Central memory CD4-positive, alpha-beta T cell (primary cell): ENCODE measurements at regions not wholly inside any gene's neighbourhood (a gene's known extent, or its start where the extent isn't known, plus 50 kb on each side); places are given as distances from the start of the nearest gene placed in this dataset.

Experiments
- DNase-seq: peaks from one replicate; pipeline ENCODE4 v3.0.0; 2022

DNA sequence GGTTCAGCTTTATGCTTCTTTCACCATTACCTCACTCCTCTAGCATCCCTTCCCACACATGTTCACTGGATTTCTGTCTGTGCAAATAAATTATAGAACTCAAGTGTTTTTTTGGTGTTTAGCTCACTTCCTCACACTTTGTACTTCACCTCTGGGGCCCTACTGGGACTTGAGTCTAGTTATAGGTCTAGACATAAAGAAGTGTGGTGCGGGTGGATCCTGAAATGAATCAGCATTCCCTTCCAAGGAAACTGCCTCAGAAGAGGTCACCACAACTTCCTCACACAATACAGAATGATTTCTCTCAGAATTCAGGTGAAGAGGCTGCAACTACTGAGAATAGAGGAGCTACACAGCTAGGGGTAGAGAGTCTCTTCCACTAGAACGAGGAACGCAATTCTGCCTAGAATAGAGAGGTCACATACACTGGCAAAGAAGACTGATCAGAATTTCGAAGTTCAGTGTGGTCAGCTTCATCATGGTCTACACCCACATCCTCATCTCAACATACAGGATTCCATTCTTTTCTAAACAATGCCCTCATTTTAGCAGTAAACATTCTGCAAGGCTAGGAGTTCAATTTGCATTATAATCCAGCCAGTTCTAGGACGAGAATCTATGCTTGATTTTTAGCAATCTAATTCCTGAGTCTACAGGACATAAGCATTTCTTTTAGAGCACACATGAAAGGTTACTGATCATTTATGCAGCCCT lies 938.7 kb upstream of the PHF14 start:
- DNase-seq: no peak

DNA sequence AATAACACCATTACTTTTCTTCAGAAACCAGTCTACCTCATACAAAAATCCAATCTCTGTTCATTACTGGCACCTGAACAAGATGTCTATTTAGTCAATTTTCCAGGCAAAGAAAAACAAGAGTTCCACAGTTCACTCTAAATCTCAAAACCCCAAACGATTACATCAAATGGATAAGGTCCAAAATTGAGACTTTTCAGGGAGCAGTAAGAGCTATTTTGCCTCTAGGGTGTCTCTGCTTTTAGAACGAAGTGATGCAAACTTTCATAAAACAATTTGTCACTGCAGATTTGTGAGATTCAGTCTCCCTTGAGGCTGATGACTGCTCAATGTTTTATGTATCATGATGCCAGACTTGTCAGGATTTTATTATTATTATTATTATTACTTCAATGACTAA lies 937.0 kb upstream of the PHF14 start:
- no peak for DNase-seq

DNA sequence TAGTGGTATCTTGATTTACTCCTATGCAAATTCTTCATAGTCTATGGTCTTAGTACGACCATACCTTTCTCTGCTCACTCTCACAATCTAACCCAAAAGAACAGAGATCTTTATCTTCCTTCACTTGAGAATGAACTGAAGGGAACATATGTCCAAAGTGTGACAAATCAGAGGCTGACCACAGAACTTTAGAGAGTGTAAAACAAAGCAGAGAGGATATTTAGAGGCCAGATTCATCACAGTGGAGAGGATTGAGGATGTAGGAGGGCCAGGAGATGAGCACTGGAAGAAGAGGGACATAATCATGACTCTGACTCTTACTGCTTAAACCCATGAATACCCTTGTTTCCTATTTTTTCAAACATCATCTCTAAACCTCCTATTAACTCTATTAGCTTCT lies 935.3 kb upstream of the PHF14 start:
- no peak for DNase-seq

DNA sequence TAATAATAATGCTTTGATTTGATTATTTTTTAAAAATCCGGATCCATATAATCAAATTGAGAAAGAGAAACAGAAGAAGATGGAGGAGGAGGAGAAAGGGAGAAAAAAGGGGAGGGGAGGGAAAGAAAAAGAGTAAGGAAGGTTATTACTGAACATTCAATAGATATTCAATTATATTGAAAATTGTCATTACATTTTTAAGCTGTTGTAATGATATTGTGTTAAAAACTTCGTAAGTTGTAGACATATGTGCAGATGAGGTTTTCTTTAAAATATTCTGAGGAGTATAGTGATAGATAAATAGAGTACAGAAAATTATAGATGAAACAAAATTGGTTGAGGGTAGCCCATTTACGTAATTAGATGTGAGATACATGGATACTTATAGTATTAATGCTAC lies 933.0 kb upstream of the PHF14 start:
- no peak for DNase-seq

DNA sequence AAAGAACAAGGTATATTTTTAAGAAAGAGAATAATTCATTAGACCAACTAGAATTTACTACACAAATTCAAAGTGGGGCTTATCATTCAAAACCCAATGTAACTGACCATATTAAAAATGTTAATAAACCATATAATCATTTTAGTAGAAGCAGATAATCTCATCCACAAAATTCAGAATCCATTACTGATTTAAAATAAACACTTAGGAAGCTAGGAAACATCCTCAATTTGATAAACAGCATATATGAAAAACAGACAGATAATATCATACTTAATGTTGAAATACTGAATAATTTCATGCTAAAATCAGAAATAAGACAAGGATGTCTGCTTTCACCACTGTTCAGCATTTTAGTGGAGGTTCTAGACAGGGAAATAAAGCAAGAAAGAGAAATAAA lies 902.8 kb upstream of the PHF14 start:
- DNase-seq: no peak

DNA sequence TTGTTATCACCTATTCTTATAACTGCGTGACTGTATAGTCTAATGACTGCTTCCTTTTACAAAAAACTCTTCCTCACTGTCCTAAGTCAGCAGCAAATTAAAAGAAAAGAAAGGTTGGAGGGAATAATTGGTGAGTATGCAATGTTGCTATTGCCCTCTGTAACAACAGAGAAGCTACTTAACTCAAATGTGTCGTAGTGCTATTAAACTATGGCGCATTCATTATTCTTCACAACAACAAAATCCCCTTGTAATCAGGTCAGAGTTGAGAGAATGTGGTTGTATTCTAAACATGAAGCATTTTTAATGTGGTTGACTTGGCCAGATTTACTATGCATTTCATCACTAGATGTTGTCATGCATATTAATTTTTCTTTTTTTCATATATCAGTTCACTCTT lies 897.8 kb upstream of the PHF14 start:
- DNase-seq: no peak

DNA sequence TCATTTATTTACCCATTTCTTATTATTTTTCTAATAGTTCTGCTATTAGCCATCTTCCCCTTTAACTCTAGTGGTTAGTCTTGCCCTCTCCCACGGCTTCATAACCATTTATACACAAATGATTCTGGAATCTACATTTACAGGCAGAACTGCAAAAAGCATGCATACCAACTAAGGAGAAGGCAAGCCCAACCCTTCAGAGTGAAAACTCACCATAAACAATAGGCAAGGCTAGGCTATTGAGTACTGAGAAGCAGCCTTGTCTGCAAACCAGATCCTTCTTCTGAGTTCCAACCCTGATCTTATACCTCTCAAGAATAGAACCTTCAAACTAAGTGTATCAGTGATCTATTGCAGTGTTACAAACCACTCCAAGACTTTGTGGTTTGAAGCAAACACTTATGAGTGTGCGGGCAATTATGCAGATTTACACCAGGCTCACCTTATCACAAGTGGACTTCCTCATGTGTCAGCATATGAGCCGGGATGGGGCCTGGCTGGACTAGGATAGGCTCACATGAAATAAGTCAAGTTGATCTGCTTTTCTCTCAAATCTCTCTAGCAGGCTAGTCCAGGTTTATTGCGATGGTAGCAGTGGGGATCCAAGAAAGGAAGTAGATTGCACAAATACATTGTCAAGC lies 896.9 kb upstream of the PHF14 start:
- DNase-seq: no peak

DNA sequence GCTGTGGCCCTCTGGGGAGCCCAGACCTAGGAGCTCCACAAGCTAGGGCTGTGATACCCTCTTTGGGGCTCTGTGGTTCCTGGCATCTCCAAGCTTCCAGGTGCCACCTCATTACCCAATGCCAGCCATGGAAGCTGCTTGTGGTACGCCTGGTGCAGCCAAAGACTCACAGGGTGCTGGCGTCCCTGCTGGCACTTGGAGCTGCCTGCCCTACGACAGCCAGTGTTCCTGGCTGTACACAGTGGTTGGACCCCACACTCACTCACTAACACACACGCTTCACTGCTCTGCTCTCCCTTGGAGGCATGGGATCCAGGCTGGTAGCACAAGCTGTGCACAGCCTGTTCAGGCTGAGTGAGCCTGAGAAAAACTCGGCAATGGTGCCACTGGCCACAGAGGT lies 894.1 kb upstream of the PHF14 start:
- DNase-seq: no peak

DNA sequence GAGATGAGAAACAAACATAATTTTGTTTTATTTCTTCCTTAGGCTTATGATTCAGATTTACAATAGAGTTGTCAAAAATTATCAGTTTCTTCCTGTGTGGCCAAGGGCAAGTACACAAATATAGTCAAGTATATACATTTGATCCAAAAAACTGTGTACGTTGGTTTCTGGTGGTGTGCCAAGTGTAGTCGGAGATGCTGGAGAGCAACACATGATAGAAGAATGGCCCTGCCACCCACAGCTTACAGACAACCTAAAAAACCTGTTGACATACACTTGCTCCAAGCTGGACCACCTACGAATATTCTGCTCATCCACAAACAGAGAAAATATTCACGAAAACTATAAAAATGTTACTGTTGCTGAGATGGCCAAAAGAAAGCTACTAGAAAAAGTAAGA lies 890.8 kb upstream of the PHF14 start:
- no peak for DNase-seq

DNA sequence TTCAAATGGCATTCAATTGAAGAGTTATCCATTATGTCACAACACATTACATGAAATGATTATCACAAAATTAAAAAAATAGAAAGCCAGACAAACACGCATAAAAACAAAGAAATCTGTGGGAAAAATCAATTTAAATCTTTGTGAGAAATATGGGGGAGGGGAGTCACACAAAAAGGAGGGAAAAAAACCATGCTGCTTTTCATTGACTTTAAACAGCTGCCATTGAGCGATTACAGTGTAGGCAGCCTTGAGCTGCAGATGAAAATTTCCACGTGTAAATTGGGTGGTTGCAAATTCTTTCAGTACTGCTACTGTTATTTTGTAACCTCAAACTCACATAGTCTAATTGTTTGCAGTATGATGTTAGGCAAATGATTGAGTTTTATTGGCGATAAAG lies 889.9 kb upstream of the PHF14 start:
- no peak for DNase-seq

DNA sequence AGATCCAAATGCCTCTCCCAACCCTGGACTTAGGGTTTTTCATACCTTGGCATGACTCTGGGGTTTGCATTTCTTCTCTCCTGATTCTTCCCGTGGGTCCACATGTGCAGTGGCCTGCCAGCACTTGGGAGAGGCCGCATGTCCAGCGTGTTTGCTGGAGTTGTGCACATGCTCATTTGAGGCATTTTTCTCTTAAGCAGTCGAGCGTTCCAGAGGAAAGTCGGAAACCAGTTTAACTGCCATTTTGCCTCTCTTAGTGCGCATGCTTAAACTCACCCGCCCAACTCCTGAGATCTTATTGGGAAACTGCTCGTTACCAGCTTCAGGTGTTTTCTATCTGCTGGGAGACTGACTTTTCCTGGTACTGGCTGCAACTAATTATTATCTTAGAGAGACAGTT lies 888.4 kb upstream of the PHF14 start:
- DNase-seq: no peak

DNA sequence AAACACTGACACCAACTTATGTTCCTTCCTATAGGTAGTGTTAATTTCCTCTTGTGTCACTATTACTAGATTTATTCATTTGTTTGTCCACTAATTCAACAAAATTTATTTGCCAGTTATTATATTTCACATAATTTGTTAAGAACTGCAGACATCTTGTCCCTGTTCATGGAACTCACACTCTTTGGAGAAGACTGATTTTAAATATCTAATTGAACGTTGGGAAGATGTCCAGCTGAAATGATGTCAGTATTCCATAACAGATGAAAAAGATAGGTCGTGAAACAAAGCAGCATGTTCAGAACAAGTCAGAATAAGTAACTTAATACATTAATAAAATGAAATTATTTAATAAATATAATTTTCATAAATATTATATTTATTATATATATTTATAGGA lies 873.1 kb upstream of the PHF14 start:
- no peak for DNase-seq

DNA sequence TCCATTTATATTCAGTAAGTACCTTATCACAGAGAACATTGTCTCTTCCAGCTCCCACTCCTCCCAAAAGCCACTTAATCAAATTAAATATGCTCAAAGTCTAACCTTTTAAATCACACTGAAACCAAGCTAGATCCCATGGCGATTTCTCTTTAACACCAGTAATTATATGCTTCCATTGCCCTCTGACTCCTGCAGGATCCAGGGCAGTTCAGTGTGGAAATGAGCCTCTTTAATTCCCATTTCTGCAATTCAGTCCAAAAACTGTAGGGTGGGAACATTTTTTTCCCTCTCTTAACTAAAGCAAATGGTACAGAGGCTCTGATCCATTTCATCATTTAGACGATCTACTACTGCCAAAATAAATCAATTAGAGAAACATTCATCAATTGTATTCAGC lies 872.3 kb upstream of the PHF14 start:
- DNase-seq: no peak

DNA sequence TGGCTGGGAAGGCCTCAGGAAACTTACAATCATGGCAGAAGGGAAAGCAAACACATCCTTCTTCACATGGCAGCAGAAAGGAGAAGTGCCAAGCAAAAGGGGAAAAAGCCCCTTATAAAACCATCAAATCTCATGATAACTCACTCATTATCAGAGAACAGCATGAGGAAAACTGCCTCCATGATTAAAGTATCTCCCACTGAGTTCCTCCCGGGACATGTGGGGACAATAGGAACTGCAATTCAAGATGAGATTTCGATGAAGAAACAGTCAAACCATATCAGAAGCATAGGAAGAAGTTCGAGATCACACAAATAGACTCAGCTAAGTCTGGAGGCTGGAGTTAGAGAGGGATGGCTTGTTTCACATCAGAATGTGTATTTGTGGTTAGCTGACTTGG lies 869.4 kb upstream of the PHF14 start:
- no peak for DNase-seq

DNA sequence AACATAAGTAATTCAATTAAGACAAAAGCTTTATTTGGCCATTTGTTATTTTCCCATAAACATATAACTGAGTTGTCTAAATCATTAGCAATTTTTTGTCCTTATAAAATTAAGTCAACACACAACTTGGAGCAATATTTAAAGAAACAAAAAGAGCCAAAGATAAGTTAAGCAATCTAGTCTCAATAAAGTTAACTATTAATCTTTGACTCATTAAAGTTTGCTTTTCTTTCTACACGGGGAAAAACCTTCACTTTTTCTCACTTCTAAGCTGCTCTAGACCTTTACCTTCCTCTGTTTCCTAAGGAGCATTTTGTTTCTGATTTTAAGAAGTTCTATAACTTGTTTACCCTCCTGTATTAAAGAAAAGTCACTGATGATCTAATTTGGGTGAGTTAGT lies 867.1 kb upstream of the PHF14 start:
- no peak for DNase-seq

DNA sequence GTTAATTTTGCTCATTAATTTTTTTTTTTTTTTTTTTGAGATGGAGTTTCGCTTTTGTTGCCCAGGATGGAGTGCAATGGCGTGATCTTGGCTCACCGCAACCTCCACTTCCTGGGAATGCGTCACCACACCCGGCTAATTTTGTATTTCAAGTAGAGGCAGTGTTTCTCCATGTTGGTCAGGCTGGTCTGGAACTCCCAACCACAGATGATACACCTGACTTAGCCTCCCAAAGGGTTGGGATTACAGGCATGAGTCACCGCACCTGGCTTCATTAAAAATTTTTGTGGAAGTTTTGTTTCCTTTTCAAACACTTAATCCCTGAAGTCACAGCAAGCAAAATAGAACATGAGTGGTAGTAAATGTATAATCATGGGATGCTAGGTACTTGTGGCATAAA lies 857.2 kb upstream of the PHF14 start:
- DNase-seq: no peak

DNA sequence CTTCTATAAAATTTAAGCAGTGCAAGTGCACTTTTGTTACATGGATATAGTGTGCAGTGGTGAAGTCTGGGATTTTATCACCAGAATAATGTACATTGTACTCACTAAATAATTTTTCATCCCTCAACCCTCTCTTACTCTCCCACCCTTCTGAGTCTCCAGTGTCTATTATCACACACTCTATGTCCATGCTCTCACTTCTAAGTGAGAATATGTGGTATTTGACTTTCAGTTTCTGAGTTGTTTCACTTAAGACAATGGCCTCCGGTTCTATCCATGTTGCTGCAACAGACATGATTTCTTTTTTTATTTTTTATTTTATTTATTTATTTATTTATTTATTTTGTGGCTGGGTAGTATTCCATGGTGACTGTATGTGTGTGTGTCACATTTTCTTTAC lies 855.9 kb upstream of the PHF14 start:
- DNase-seq: no peak

DNA sequence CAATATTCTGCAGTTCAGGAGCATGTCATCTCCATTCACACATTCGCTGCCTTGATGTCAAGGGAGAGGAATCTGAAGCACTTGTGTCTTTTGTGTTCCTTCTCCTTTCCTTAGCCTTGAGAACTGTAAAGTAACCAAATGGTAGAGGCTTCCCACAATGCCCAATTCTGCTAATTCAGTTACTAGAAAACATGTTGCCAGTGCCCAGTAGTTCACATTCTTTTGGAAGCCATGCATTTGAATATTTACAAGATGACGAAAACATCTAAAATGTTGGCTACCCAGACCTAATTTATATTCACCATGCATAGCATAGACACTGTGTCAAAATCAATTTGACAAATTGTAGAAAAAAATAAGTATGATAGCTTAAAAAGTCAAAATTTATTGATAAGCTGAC lies 852.7 kb upstream of the PHF14 start:
- DNase-seq: no peak

DNA sequence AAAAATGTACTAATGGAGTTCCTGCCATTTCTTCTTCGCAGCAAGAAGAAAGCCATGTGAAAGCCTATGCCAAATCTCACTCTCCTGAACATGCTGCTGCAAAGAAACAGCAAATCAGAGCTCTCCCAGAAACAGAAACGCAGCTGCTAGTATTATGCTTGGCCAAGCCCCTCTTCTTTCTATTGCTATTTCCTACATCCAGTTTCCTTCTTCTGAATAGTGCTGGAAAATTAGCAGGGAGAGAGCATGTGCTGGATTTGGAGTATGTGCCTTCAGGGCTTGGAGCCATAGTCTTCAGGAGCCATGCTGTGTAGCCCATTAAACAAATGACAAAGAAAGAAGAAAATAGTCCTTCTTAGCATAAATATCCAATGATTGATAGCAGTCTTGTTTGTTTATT lies 852.0 kb upstream of the PHF14 start:
- DNase-seq: no peak

DNA sequence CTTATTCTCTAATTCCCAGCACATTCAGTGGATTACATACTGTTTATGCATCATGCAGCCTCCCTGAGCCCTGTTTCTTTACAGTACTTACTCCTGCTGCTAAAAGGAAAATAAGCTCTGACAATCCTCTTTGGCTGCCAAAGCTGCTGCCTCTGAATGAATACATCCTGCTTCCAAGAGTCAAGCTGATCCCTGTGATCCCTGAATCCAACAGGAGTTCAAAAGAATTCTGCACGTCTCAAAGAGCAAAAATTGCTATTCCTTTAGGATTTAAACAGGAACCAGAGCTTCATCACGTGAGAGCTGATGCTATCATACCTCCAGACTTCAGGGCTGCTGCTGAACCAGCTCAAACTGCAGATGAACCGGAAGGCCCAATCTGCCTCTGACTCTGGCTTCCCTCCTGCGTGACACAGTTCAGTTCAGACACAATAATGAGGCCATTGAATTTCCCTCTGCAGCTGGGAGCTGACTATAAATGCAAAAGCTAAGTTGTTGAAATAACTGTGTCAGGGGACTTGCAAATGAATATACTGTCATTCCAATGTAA lies 851.0 kb upstream of the PHF14 start:
- no peak for DNase-seq

DNA sequence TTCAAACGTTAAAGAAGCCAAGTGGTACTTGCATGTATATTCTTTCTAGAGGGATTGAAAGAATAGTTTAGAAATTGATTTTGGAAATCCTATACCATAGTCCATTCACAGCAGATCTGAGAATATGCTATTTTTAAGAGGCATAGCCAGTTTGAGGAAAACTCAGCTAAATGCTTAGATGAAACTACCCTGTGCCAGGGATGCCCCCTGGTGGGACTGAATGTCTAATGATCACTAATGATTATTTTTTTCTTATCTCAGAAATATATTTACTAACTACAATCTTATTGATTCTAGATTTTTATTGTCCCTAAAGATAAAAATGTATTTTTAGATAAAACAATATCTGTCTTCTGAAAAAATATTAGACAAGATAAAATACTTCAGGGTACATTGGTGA lies 844.9 kb upstream of the PHF14 start:
- no peak for DNase-seq

DNA sequence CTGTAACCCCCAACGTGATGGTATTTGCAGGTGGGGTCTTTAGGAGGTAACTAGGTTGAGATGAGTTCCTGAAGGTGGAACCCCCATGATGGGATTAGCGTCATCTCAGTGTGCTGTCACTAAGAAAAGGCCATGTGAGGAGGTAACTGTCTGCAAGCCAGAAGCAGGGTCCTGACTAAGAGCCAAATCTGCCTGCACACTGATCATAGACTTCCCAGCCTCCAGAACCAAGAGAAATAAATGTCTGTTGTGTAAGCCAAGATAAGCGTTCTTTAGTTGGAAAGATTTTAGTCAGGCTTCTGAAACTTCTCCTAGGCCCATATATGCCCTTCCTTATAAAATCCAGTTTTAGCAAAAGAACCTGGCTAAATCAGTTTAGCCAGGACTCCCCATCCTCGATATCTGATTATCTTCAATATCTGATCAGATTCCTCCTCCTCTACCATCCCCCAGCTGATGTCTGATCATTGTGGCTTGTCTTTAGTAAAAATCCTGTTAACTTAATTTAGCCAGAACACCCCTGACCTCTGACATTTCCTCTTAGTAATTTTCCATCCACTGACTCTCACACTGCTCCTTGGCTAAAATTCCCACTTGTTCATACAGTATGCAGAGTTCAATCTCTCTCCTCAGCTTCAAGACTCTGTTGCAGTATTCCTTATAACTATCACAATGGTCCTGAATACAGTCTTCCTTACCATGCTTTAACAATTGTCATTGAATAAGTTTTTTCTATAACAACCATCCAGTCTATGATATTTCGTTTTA lies 835.4 kb upstream of the PHF14 start:
- no peak for DNase-seq

DNA sequence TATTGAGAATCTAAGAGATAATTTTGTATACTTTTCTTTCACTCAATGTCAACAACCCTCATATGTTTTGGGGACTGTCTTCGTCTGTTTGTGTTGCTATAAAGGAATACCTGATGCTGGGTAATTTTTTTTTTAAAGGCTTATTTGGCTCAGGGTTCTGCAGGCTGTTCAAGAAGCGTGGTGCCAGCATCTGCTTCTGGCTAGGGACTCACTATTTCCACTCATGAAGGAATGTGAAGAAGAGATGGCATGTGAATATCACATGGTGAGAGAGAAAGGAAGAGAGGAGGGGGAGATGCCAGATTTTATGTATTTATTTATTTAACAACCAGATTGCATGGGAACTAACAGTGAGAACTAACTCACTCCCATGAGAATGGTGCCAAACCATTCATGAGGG lies 827.4 kb upstream of the PHF14 start:
- no peak for DNase-seq

DNA sequence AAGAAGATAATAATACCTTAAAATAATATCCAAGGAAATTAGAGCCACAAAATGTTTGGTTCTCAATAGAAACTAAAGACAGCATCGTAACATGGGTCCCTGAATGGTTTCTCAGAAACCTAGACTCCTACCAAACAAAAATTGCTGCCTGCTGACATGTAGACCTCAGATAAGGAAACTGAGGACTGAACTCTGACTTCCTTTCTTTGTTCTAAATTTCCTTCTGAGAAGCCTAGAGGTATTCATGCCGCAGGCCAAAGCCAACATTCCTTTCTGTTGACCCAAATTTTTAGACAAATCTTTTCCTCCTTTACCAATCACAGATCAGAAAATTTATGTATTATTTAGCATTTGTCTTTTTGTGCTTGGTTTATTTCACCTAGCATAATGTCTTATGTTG lies 816.7 kb upstream of the PHF14 start:
- no peak for DNase-seq
